ES-I3 (cell line): ENCODE measurements at regions not wholly inside any gene's neighbourhood (a gene's known extent, or its start where the extent isn't known, plus 50 kb on each side); places are given as distances from the start of the nearest gene placed in this dataset.
A peak's percentile ranks its signal among the peaks of the same experiment; 100 is the strongest.
"Not testable (repeated sequence)": the region's sequence is repeated elsewhere in the genome, so short reads cannot be mapped to it uniquely, and the experiment has no call there.

ENCODE experiments used
- H3K36me3 ChIP-seq: 2 replicates; pipeline ENCODE4 v1.6.1; 2013; ENCODE audit warnings: mild to moderate bottlenecking, low read length, control low read depth, moderate library complexity; ENCODE audit not compliant: insufficient read depth
- H3K4me1 ChIP-seq: 2 replicates; pipeline ENCODE4 v1.6.1; 2013; ENCODE audit warnings: mild to moderate bottlenecking, control low read depth, low read length; ENCODE audit not compliant: insufficient read depth
- H3K9ac ChIP-seq: 2 replicates; pipeline ENCODE4 v1.6.1; 2013; ENCODE audit warnings: low read depth, mild to moderate bottlenecking, low read length, moderate library complexity
- H3K9me3 ChIP-seq: 2 replicates; pipeline ENCODE4 v1.6.1; 2013; ENCODE audit warnings: mild to moderate bottlenecking, low read length, moderate library complexity; ENCODE audit not compliant: control insufficient read depth, insufficient read depth

GRCh38 chr12:68534108-68534507, 76.6 kb upstream of the RAP1B start:
- H3K9ac ChIP-seq: no peak overlapping the region
- H3K4me1 ChIP-seq: peaks cover 1% of the 10 kb centered on the region; the same call in 1 of the 2 replicates
- H3K9me3 ChIP-seq: no peaks in the 10 kb centered on the region
- no peaks in the 10 kb centered on the region for H3K36me3 ChIP-seq

- no peak overlapping the region for H3K9ac ChIP-seq
- peaks cover 5% of the 10 kb centered on the region; the same call in 1 of the 2 replicates for H3K4me1 ChIP-seq
- H3K36me3 ChIP-seq: no peaks in the 10 kb centered on the region
- H3K9me3 ChIP-seq: no peaks in the 10 kb centered on the region
These were observed 73.7 kb upstream of the RAP1B start for GRCh38 chr12:68536885-68537485.

GRCh38 chr12:68537571-68537970, 73.1 kb upstream of the RAP1B start:
- Histone ChIP-seq H3K9me3 (no peaks in the 10 kb centered on the region), H3K36me3 (no peaks in the 10 kb centered on the region), H3K4me1 (peaks cover 5% of the 10 kb centered on the region; the same call in 1 of the 2 replicates), H3K9ac (no peak overlapping the region)

- Histone ChIP-seq H3K36me3 (no peaks in the 10 kb centered on the region), H3K4me1 (peaks cover 5% of the 10 kb centered on the region; the same call in 1 of the 2 replicates), H3K9me3 (no peaks in the 10 kb centered on the region), H3K9ac (peak overlapping the region; percentile 8; the same call in 1 of the 2 replicates)
These were observed 71.7 kb upstream of the RAP1B start for GRCh38 chr12:68538726-68539614.

- Histone ChIP-seq H3K9ac (no peak overlapping the region), H3K4me1 (peaks cover 5% of the 10 kb centered on the region; the same call in 1 of the 2 replicates), H3K9me3 (no peaks in the 10 kb centered on the region), H3K36me3 (no peaks in the 10 kb centered on the region)
These were observed 71.1 kb upstream of the RAP1B start for GRCh38 chr12:68539615-68539952.

GRCh38 chr12:68540768-68541167, 69.9 kb upstream of the RAP1B start:
- H3K36me3 ChIP-seq, H3K9ac ChIP-seq, H3K9me3 ChIP-seq, H3K4me1 ChIP-seq: not testable (repeated sequence)

GRCh38 chr12:68547318-68547717, 63.4 kb upstream of the RAP1B start:
- not testable (repeated sequence) for H3K4me1 ChIP-seq, H3K9me3 ChIP-seq, H3K9ac ChIP-seq, H3K36me3 ChIP-seq

GRCh38 chr12:68552605-68553195, 58.0 kb upstream of the RAP1B start:
- not testable (repeated sequence) for H3K9ac ChIP-seq, H3K36me3 ChIP-seq, H3K4me1 ChIP-seq, H3K9me3 ChIP-seq

- Histone ChIP-seq H3K36me3 (no peaks in the 10 kb centered on the region), H3K9me3 (no peaks in the 10 kb centered on the region), H3K9ac (no peak overlapping the region), H3K4me1 (peaks cover 15% of the 10 kb centered on the region; the same call in 1 of the 2 replicates)
These were observed 53.5 kb upstream of the RAP1B start for GRCh38 chr12:68557011-68557730.

- H3K4me1 ChIP-seq: peaks cover 15% of the 10 kb centered on the region; the same call in 1 of the 2 replicates
- no peaks in the 10 kb centered on the region for H3K9me3 ChIP-seq
- H3K36me3 ChIP-seq: no peaks in the 10 kb centered on the region
- H3K9ac ChIP-seq: no peak overlapping the region
These were observed 51.5 kb upstream of the RAP1B start for GRCh38 chr12:68559246-68559645.

GRCh38 chr12:68559984-68560850, 50.5 kb upstream of the RAP1B start:
- no peaks in the 10 kb centered on the region for H3K36me3 ChIP-seq
- peaks cover 15% of the 10 kb centered on the region; the same call in 1 of the 2 replicates for H3K4me1 ChIP-seq
- no peak overlapping the region for H3K9ac ChIP-seq
- H3K9me3 ChIP-seq: no peaks in the 10 kb centered on the region

GRCh38 chr12:68560851-68561422, 49.8 kb upstream of the RAP1B start:
- Histone ChIP-seq H3K4me1 (peaks cover 15% of the 10 kb centered on the region; the same call in 1 of the 2 replicates), H3K9ac (no peak overlapping the region), H3K36me3 (no peaks in the 10 kb centered on the region), H3K9me3 (no peaks in the 10 kb centered on the region)
